ENCODE measurements at regions not wholly inside any gene's neighbourhood (a gene's known extent, or its start where the extent isn't known, plus 50 kb on each side); places are given as distances from the start of the nearest gene placed in this dataset.

- Mint-ChIP-seq H3K4me1 (ENCODE audit: low read depth, unreplicated experiment) (no peaks in the 10 kb centered on the region), H3K4me3 (ENCODE audit: unreplicated experiment) (no peak overlapping the region), H3K36me3 (ENCODE audit: unreplicated experiment) (no peaks in the 10 kb centered on the region), H3K9me3 (ENCODE audit: unreplicated experiment) (no peaks in the 10 kb centered on the region), H3K27ac (ENCODE audit: unreplicated experiment) (no peak overlapping the region), H3K27me3 (ENCODE audit: unreplicated experiment) (no peaks in the 10 kb centered on the region)
- TF ChIP-seq CTCF (IDR thresholded peaks at IDR 0.05; ENCODE audit: partially characterized antibody, unreplicated experiment): no peak
- DNase-seq: no peak
These were observed 53.4 kb upstream of the PRKACB start for GRCh38 chr1:84090447-84091245.

- Mint-ChIP-seq H3K9me3 (ENCODE audit: unreplicated experiment) (no peaks in the 10 kb centered on the region), H3K27ac (ENCODE audit: unreplicated experiment) (no peak overlapping the region), H3K4me3 (ENCODE audit: unreplicated experiment) (no peak overlapping the region), H3K27me3 (ENCODE audit: unreplicated experiment) (no peaks in the 10 kb centered on the region), H3K4me1 (ENCODE audit: low read depth, unreplicated experiment) (no peaks in the 10 kb centered on the region), H3K36me3 (ENCODE audit: unreplicated experiment) (no peaks in the 10 kb centered on the region)
- no peak for DNase-seq
- TF ChIP-seq CTCF (IDR thresholded peaks at IDR 0.05; ENCODE audit: partially characterized antibody, unreplicated experiment): no peak
These were observed 54.2 kb upstream of the PRKACB start for GRCh38 chr1:84089867-84090266.

GRCh38 chr1:84089465-84089864 is 54.6 kb upstream of the PRKACB start:
- DNase-seq: no peak
- Mint-ChIP-seq H3K27me3 (ENCODE audit: unreplicated experiment) (no peaks in the 10 kb centered on the region), H3K4me1 (ENCODE audit: low read depth, unreplicated experiment) (no peaks in the 10 kb centered on the region), H3K9me3 (ENCODE audit: unreplicated experiment) (no peaks in the 10 kb centered on the region), H3K36me3 (ENCODE audit: unreplicated experiment) (no peaks in the 10 kb centered on the region), H3K4me3 (ENCODE audit: unreplicated experiment) (no peak overlapping the region), H3K27ac (ENCODE audit: unreplicated experiment) (no peak overlapping the region)
- no peak for TF ChIP-seq CTCF (IDR thresholded peaks at IDR 0.05; ENCODE audit: partially characterized antibody, unreplicated experiment)

GRCh38 chr1:84086616-84087015 is 57.5 kb upstream of the PRKACB start:
- no peaks in the 10 kb centered on the region for H3K27me3 Mint-ChIP-seq (ENCODE audit: unreplicated experiment)
- no peaks in the 10 kb centered on the region for H3K4me1 Mint-ChIP-seq (ENCODE audit: low read depth, unreplicated experiment)
- no peaks in the 10 kb centered on the region for H3K36me3 Mint-ChIP-seq (ENCODE audit: unreplicated experiment)
- TF ChIP-seq CTCF (IDR thresholded peaks at IDR 0.05; ENCODE audit: partially characterized antibody, unreplicated experiment): no peak
- no peak overlapping the region for H3K27ac Mint-ChIP-seq (ENCODE audit: unreplicated experiment)
- no peaks in the 10 kb centered on the region for H3K9me3 Mint-ChIP-seq (ENCODE audit: unreplicated experiment)
- H3K4me3 Mint-ChIP-seq (ENCODE audit: unreplicated experiment): no peak overlapping the region
- no peak for DNase-seq

- no peaks in the 10 kb centered on the region for H3K9me3 Mint-ChIP-seq (ENCODE audit: unreplicated experiment)
- TF ChIP-seq CTCF (IDR thresholded peaks at IDR 0.05; ENCODE audit: partially characterized antibody, unreplicated experiment): no peak
- no peaks in the 10 kb centered on the region for H3K36me3 Mint-ChIP-seq (ENCODE audit: unreplicated experiment)
- DNase-seq: no peak
- no peaks in the 10 kb centered on the region for H3K4me1 Mint-ChIP-seq (ENCODE audit: low read depth, unreplicated experiment)
- no peak overlapping the region for H3K4me3 Mint-ChIP-seq (ENCODE audit: unreplicated experiment)
- H3K27ac Mint-ChIP-seq (ENCODE audit: unreplicated experiment): no peak overlapping the region
- H3K27me3 Mint-ChIP-seq (ENCODE audit: unreplicated experiment): no peaks in the 10 kb centered on the region
These were observed 57.9 kb upstream of the PRKACB start for GRCh38 chr1:84086189-84086588.

All from glutamatergic neuron (in vitro differentiated cells).